Liver (tissue), 7 donors: ENCODE measurements at regions not wholly inside any gene's neighbourhood (a gene's known extent, or its start where the extent isn't known, plus 50 kb on each side); places are given as distances from the start of the nearest gene placed in this dataset.

Experiments used
- DNase-seq: peaks from one replicate; pipeline ENCODE4 v3.0.0-alpha.2; 2017; ENCODE audit warnings: low spot score
- H3K27ac ChIP-seq, 2 donors: one replicate each; pipeline ENCODE4 v1.7.0; 2013; ENCODE audit warnings: inconsistent platforms in 2 of 2, low read length in 2 of 2, control low read depth in 1 of 2, low read depth in 1 of 2, mild to moderate bottlenecking in 1 of 2
- H3K27me3 ChIP-seq, 4 donors: one replicate each; pipeline versions ENCODE4 v1.6.1 to v1.7.0; 2013; ENCODE audit warnings: low read length in 3 of 4, inconsistent platforms in 1 of 4, mild to moderate bottlenecking in 1 of 4, moderate library complexity in 1 of 4; ENCODE audit not compliant: control insufficient read depth in 4 of 4, insufficient read depth in 4 of 4
- H3K36me3 ChIP-seq, 4 donors: one replicate each; pipeline versions ENCODE4 v1.6.1 to v1.7.0; 2013; ENCODE audit warnings: low read length in 3 of 4, mild to moderate bottlenecking in 3 of 4, low read depth in 1 of 4, moderate library complexity in 1 of 4; ENCODE audit not compliant: control insufficient read depth in 4 of 4, insufficient read depth in 3 of 4
- H3K4me1 ChIP-seq, 4 donors: one replicate each; pipeline versions ENCODE4 v1.6.1 to v1.7.0; 2013; ENCODE audit warnings: low read length in 3 of 4, mild to moderate bottlenecking in 3 of 4, moderate library complexity in 1 of 4; ENCODE audit not compliant: control insufficient read depth in 4 of 4, insufficient read depth in 4 of 4
- H3K4me3 ChIP-seq, 3 donors: one replicate each; pipeline versions ENCODE4 v1.6.1 to v1.7.0; 2013; ENCODE audit warnings: low read length in 3 of 3, control low read depth in 1 of 3, low read depth in 1 of 3, mild to moderate bottlenecking in 1 of 3
- H3K9ac ChIP-seq, 2 donors: one replicate each; pipeline ENCODE4 v1.7.0; 2013; ENCODE audit warnings: low read length in 2 of 2, mild to moderate bottlenecking in 2 of 2, moderate library complexity in 2 of 2, control low read depth in 1 of 2, low read depth in 1 of 2
- H3K9me3 ChIP-seq, 4 donors: one replicate each; pipeline versions ENCODE4 v1.6.1 to v1.7.0; 2013; ENCODE audit warnings: low read length in 3 of 4; ENCODE audit not compliant: control insufficient read depth in 4 of 4
- ATF3 ChIP-seq: IDR thresholded peaks from 2 replicates; pipeline ENCODE4 v1.6.1; 2016; ENCODE audit warnings: antibody characterized with exemption
- FOXA1 ChIP-seq: IDR thresholded peaks from 2 replicates; pipeline ENCODE4 v1.6.1; 2016; ENCODE audit warnings: antibody characterized with exemption
- FOXA2 ChIP-seq: IDR thresholded peaks from 2 replicates; pipeline ENCODE4 v1.6.1; 2016; ENCODE audit warnings: antibody characterized with exemption
- GABPA ChIP-seq, 2 donors: IDR thresholded peaks in 1 of 2; conservative IDR thresholded peaks in 1 of 2; 2 replicates each; pipeline ENCODE4 v1.6.1; 2016; ENCODE audit warnings: antibody characterized with exemption in 2 of 2, mild to moderate bottlenecking in 1 of 2, moderate library complexity in 1 of 2
- HNF4A ChIP-seq, 2 donors: conservative IDR thresholded peaks; 2 replicates each; pipeline ENCODE4 v1.6.1; 2016; ENCODE audit warnings: antibody characterized with exemption in 2 of 2, mild to moderate bottlenecking in 2 of 2
- HNF4G ChIP-seq: IDR thresholded peaks from 2 replicates; pipeline ENCODE4 v1.6.1; 2016; ENCODE audit warnings: antibody characterized with exemption
- JUND ChIP-seq, 2 donors: IDR thresholded peaks; 2 replicates each; pipeline ENCODE4 v1.6.1; 2016; ENCODE audit warnings: antibody characterized with exemption in 2 of 2
- MAX ChIP-seq: IDR thresholded peaks from 2 replicates; pipeline ENCODE4 v1.6.1; 2016; ENCODE audit warnings: antibody characterized with exemption
- NR2F2 ChIP-seq: IDR thresholded peaks from 2 replicates; pipeline ENCODE4 v1.6.1; 2016; ENCODE audit warnings: antibody characterized with exemption
- RAD21 ChIP-seq, 2 donors: IDR thresholded peaks; 2 replicates each; pipeline ENCODE4 v1.6.1; 2016; ENCODE audit warnings: antibody characterized with exemption in 2 of 2, mild to moderate bottlenecking in 2 of 2
- REST ChIP-seq: IDR thresholded peaks from 2 replicates; pipeline ENCODE4 v1.6.1; 2016; ENCODE audit warnings: antibody characterized with exemption, mild to moderate bottlenecking
- RXRA ChIP-seq, 2 donors: IDR thresholded peaks; 2 replicates each; pipeline ENCODE4 v1.6.1; 2017 to 2018; ENCODE audit warnings: antibody characterized with exemption in 2 of 2, mild to moderate bottlenecking in 1 of 2
- TAF1 ChIP-seq: conservative IDR thresholded peaks from 2 replicates; pipeline ENCODE4 v1.6.1; 2016; ENCODE audit warnings: antibody characterized with exemption, mild to moderate bottlenecking
- YY1 ChIP-seq: IDR thresholded peaks from 2 replicates; pipeline ENCODE4 v1.6.1; 2016; ENCODE audit warnings: antibody characterized with exemption, mild to moderate bottlenecking
- ZBTB33 ChIP-seq: IDR thresholded peaks from 2 replicates; pipeline ENCODE4 v1.6.1; 2016; ENCODE audit warnings: antibody characterized with exemption
- WGBS: extraction: QIAGEN DNeasy Blood & Tissue Kit; methylation state at CpG from one replicate; pipeline ENCODE4 v1.1.7; 2013; 5-methylcytosine and 5-hydroxymethylcytosine counted together
- donor health status: healthy.
- donor health status: healthy.
- donor health status: healthy.
- donor health status: healthy.

- Histone ChIP-seq H3K27ac (no peak overlapping the region), H3K9ac (no peak overlapping the region), H3K36me3 (no peaks in the 10 kb centered on the region), H3K4me3 (no peak overlapping the region), H3K9me3 (no peaks in the 10 kb centered on the region), H3K27me3 (no peaks in the 10 kb centered on the region), H3K4me1 (peaks cover 0 to 9% (median 5%) of the 10 kb centered on the region in 4 donors)
- WGBS = 78% methylated on average over 1 of the region's 1 CpG
- no peak for DNase-seq
- TF ChIP-seq NR2F2 = no peak
- TF ChIP-seq TAF1 = no peak
- no peak for TF ChIP-seq ZBTB33
- no peak for TF ChIP-seq YY1
Observed at GRCh38 chr10:121288011-121288410, 310.2 kb downstream of the FGFR2 start.

GRCh38 chr10:121288864-121289661 is 309.2 kb downstream of the FGFR2 start:
- WGBS = 64% methylated on average over 6 of the region's 6 CpGs
- DNase-seq = no peak
- H3K9me3 ChIP-seq = no peaks in the 10 kb centered on the region
- TF ChIP-seq JUND (IDR thresholded peaks at IDR 0.05) = no peak
- TF ChIP-seq ATF3 = no peak
- H3K27ac ChIP-seq = no peak overlapping the region
- H3K4me3 ChIP-seq = no peak overlapping the region
- peaks cover 0 to 9% (median 5%) of the 10 kb centered on the region in 4 donors for H3K4me1 ChIP-seq
- H3K27me3 ChIP-seq = no peaks in the 10 kb centered on the region
- H3K9ac ChIP-seq = no peak overlapping the region
- H3K36me3 ChIP-seq = no peaks in the 10 kb centered on the region

- H3K9ac ChIP-seq = no peak overlapping the region
- H3K4me1 ChIP-seq = peaks cover 0 to 9% (median 5%) of the 10 kb centered on the region in 4 donors
- no peaks in the 10 kb centered on the region for H3K36me3 ChIP-seq
- H3K4me3 ChIP-seq = no peak overlapping the region
- WGBS = 92% methylated on average over 4 of the region's 4 CpGs
- no peak overlapping the region for H3K27ac ChIP-seq
- H3K9me3 ChIP-seq = no peaks in the 10 kb centered on the region
- H3K27me3 ChIP-seq = no peaks in the 10 kb centered on the region
- no peak for DNase-seq
- TF ChIP-seq HNF4G (no peak), HNF4A (conservative IDR thresholded peaks at IDR 0.05) (no peak), RXRA (IDR thresholded peaks at IDR 0.05) (no peak), NR2F2 (no peak), MAX (no peak), ZBTB33 (no peak), YY1 (no peak), FOXA1 (no peak), TAF1 (no peak), FOXA2 (no peak), REST (no peak), ATF3 (no peak), GABPA (IDR thresholded peaks at IDR 0.05 in 1 of 2, conservative IDR thresholded peaks at IDR 0.05 in 1 of 2) (no peak), RAD21 (IDR thresholded peaks at IDR 0.05) (no peak)
Observed at GRCh38 chr10:121289800-121290199, 308.4 kb downstream of the FGFR2 start.
